Stimulated activated CD4-positive, alpha-beta T cell treated with anti-CD3 and anti-CD28 coated beads, Interleukin-4, amount 100 ng/mL, for 24 hours (primary cell): ENCODE measurements at regions not wholly inside any gene's neighbourhood (a gene's known extent, or its start where the extent isn't known, plus 50 kb on each side); places are given as distances from the start of the nearest gene placed in this dataset.

Experiments
- DNase-seq: peaks from one replicate; pipeline ENCODE4 v3.0.0-alpha.2; 2020

- DNase-seq, result no peak
Observed at GRCh38 chr10:63749915-63750314, 228.7 kb downstream of the REEP3 start.

DNA sequence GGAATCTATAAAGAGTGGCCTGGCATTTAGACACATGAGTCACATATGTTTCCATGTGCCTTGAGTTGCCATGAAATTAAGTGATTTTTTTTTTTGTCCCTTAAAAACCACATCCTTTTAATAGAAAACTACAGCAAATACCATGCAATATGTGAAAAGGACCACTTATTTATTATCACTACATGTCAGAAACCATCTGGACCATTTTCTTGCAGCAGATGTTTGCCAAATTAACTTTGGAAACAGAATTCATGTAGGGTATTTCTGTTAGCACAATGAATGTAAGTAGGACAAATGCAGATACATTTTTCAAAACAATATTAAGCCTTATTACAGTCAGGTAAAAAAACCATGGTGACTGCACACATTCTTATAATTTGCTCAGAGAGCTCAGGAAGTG lies 230.6 kb downstream of the REEP3 start:
- no peak for DNase-seq

GRCh38 chr10:63752318-63752717 lies 231.1 kb downstream of the REEP3 start:
- DNase-seq, result no peak

- DNase-seq, result no peak
Observed at GRCh38 chr10:63753808-63754207, 232.6 kb downstream of the REEP3 start.

GRCh38 chr10:63755441-63755840 lies 234.2 kb downstream of the REEP3 start:
- DNase-seq, result no peak

- DNase-seq, result no peak
Observed at GRCh38 chr10:63757067-63757466, 235.9 kb downstream of the REEP3 start.

- no peak for DNase-seq
Observed at GRCh38 chr10:63758080-63758479, 236.9 kb downstream of the REEP3 start.

GRCh38 chr10:63759335-63759734 lies 238.1 kb downstream of the REEP3 start:
- no peak for DNase-seq

DNA sequence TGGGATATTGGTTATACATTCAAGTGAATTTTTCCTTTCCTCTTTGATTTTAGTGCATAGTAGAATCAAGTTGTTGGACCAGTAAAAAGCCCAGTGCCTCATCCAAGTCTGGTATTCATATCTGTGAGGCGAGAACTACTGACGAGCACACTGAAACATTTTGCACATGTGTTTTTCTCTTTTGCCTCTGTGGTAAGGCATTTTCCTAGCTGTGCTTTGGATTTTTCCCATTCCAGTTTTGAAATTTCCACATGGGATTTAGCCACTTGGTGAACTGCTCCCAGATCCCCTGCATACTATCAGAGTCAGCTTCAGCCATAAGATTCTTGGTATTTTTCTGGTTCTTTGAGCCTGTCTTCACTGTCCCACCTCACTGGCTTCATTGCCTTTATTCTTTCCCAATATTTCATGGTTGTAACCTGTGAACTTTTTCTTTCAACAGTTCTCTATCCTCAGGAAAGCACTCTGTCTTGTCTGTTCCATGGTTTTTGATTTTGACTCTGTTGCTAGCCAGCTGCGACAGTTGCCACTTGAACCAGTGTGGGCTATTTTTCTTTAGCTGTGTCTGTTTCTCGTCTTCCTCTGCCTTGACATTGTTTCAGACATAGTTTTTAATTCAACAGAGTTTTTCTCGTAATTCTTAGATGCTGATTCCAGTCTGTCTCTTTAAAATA lies 239.0 kb downstream of the REEP3 start:
- DNase-seq, result no peak

DNA sequence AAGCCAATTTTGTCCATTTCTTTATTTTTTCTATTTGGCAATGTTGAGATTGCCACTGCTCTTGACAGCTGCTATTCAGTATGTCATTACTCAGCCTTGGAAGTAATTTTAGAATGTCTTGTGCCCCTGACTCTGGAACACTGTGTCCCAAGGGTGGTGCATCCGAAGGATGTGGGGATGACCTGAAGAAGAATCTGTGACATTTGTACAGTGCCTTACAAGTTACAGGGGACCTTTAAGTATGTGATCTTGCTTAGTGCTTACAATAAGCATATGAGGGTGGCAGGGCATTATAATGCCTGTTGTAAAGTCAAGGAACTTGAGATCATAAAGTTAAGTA lies 239.5 kb downstream of the REEP3 start:
- no peak for DNase-seq

- no peak for DNase-seq
Observed at GRCh38 chr10:63761243-63761642, 240.0 kb downstream of the REEP3 start.

GRCh38 chr10:63763744-63764143 lies 242.5 kb downstream of the REEP3 start:
- DNase-seq, result no peak

- DNase-seq, result no peak
Observed at GRCh38 chr10:63765126-63765525, 243.9 kb downstream of the REEP3 start.

GRCh38 chr10:63766745-63767137 lies 245.5 kb downstream of the REEP3 start:
- no peak for DNase-seq

GRCh38 chr10:63767138-63767801 lies 246.1 kb downstream of the REEP3 start:
- DNase-seq, result no peak

DNA sequence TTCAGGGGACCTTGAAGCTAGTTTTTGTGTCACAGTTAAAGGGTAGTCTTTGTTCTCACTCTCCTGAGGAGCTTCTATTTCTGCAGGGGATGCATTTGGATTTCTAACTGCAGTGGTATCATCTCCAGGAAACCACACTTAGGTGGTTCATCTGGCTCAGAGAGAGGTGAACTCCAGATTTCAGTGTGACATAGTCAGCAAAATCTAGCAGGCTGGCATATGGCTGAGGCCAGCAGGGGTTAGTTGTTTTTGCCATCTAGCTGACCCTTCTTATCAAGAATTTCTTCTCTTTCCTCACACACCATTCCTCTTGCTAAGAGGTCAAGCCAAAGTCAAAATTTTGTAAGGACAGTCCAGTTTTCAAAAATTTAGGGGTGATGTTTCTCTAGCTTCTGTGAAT lies 248.2 kb downstream of the REEP3 start:
- DNase-seq, result no peak

DNA sequence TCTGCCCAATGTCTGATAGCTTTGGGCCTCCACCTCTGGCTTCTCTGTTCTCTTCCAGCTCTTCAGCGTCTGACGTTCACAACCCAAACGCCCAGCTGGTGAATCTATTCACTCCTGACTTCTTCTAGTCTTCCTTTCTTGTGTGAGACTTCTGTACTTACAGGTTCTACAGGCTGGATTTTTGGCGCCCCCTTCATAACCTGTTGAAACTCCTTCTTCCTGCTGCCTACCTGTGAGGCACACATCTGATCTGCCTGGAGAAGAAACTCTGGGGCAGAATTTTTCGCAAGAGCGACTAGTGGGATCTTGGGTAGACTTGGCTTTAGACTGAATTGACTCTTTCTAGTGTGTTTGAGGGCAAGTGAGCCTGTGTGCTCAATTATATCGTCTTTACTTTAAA lies 249.3 kb downstream of the REEP3 start:
- no peak for DNase-seq

DNA sequence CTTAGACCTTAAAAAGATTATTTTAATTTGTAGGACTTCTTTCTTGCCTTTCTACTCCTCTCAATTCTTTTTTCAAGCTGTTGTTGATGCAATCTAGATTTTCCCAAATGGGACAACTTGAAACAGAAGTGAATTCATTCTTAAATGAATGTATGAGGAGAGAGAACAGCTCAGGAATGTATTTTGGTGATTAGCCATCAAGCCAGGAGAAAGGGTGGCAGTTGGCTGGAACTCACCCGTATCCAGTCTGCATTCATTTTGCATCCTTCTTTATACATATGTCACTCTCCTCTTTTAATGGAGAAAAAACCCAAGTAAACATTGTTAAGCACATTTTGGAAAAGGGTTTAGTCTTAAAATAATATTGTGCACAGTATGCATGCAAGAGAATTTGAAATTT lies 251.3 kb downstream of the REEP3 start:
- DNase-seq, result no peak

DNA sequence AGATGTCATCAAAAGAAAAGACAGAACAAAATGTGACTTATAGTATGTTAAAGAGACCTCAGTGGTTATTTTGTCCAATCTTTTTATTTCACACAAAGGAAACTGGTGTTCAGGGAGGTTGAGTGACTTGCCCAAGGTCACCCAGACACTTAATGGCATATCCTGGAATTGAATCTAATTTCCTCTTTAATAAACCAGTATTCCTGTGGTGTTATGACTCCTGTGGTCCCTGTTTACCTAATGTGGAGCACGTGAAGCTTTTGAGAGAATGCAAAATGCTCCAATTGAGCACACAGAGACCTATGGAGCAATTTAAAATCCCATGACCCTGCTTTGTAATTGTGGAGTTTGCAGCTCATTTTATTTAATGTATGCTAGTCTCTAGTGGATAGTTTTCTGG lies 251.9 kb downstream of the REEP3 start:
- DNase-seq, result no peak

DNA sequence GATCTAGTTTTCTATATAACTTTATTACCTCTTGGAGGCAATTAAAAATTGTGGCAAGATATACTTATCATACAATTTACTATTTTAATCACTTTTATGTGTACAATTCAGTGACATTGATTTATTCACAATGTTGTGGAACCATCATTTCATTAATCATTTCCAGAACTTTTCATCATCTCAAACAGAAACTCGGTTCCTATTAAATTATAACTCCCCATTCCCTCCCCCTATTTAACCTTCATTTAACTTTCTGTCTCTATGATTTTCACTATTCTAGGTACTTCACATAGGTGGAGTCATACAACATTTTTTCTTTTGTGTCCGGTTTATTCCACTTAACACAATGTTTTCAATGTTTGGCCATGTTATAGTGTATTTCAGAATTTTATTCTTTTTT lies 252.8 kb downstream of the REEP3 start:
- no peak for DNase-seq

DNA sequence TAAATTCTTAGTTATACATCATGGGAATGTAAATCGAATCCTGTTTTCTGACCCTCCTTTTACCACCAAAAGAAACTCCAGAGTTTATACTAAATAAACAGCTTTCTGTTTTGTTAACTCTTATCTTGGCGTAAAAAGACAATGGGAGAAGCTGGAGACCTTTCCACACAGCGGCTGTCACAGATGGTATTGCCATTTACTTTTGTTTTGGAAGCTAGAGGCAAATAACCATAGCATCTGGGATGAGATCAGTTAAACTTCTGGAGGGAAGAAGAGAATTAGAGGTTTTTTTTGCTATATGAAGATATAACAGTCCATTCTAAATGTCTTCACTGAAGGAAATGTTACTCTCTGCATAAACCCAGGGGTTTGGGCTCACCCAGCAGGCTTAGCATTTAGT lies 258.9 kb downstream of the REEP3 start:
- DNase-seq, result no peak

DNA sequence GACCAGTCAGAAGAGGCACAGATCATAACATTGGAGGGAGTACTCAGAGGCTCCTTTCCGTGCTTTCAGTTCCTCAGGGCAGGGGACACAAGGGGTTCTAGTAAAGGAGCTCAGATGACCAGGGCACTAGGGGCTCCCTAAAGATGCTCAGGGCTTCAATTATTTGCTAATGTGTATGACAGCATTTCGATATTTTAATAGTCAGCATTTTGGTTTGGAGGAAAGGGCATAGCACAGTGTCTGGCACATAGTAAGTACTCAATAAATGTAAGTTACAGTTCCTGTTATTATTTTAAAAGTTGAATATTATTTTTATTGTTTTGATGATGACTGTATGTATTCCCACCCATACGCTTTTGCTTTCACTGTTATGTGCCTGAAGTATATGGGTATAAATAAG lies 260.0 kb downstream of the REEP3 start:
- no peak for DNase-seq

GRCh38 chr10:63783882-63784281 lies 262.7 kb downstream of the REEP3 start:
- DNase-seq, result no peak

- no peak for DNase-seq
Observed at GRCh38 chr10:63788152-63788821, 267.1 kb downstream of the REEP3 start.
